ENCODE measurements at regions not wholly inside any gene's neighbourhood (a gene's known extent, or its start where the extent isn't known, plus 50 kb on each side); places are given as distances from the start of the nearest gene placed in this dataset.

DNA sequence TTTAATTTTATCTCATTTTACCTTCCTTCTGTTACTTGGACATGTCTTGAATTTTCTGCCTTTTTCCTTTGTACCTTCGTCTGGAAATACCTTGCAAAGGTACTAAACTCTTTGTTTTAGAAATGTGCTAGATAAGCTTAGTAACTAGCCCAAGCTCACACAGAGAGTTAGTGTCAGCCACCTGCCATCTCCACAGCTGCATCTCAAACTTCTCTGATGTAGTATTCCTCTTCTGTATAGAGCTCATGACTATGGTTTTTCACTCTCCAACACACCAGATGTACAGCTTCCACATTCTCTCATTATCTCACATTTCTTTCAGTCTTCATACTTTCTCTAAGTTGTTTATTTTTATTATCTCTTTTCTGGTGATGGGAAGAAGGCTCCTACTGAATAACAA is 516.6 kb upstream of the ROBO2 start:
- no peak for TF ChIP-seq RAD21 (IDR thresholded peaks at IDR 0.05; ENCODE audit: low read length)
- no peak for TF ChIP-seq GABPA (IDR thresholded peaks at IDR 0.05; ENCODE audit: low read depth)
- TF ChIP-seq POLR2AphosphoS5 (IDR thresholded peaks at IDR 0.05; ENCODE audit: low read depth, low read length), result no peak
- no peak for TF ChIP-seq SMC3 (IDR thresholded peaks at IDR 0.05; ENCODE audit: low read depth, low read length)
- TF ChIP-seq MXI1 (IDR thresholded peaks at IDR 0.05; ENCODE audit: low read depth, low read length), result no peak
- no peak for TF ChIP-seq TEAD4 (IDR thresholded peaks at IDR 0.05; ENCODE audit: borderline replicate concordance, insufficient read depth)
- TF ChIP-seq, protein P1, sequence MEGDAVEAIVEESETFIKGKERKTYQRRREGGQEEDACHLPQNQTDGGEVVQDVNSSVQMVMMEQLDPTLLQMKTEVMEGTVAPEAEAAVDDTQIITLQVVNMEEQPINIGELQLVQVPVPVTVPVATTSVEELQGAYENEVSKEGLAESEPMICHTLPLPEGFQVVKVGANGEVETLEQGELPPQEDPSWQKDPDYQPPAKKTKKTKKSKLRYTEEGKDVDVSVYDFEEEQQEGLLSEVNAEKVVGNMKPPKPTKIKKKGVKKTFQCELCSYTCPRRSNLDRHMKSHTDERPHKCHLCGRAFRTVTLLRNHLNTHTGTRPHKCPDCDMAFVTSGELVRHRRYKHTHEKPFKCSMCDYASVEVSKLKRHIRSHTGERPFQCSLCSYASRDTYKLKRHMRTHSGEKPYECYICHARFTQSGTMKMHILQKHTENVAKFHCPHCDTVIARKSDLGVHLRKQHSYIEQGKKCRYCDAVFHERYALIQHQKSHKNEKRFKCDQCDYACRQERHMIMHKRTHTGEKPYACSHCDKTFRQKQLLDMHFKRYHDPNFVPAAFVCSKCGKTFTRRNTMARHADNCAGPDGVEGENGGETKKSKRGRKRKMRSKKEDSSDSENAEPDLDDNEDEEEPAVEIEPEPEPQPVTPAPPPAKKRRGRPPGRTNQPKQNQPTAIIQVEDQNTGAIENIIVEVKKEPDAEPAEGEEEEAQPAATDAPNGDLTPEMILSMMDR (IDR thresholded peaks at IDR 0.05), result no peak
- no peak for TF ChIP-seq RXRA (IDR thresholded peaks at IDR 0.05; ENCODE audit: borderline replicate concordance, low read depth)
- no peak for TF ChIP-seq YY1 (IDR thresholded peaks at IDR 0.05; ENCODE audit: low read depth)
- no peak for TF ChIP-seq ELF1 (IDR thresholded peaks at IDR 0.05)
- TF ChIP-seq, protein P2, sequence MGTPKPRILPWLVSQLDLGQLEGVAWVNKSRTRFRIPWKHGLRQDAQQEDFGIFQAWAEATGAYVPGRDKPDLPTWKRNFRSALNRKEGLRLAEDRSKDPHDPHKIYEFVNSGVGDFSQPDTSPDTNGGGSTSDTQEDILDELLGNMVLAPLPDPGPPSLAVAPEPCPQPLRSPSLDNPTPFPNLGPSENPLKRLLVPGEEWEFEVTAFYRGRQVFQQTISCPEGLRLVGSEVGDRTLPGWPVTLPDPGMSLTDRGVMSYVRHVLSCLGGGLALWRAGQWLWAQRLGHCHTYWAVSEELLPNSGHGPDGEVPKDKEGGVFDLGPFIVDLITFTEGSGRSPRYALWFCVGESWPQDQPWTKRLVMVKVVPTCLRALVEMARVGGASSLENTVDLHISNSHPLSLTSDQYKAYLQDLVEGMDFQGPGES (IDR thresholded peaks at IDR 0.05; ENCODE audit: low read depth, low read length), result no peak
- no peak for TF ChIP-seq RCOR1 (IDR thresholded peaks at IDR 0.05; ENCODE audit: low read length)
- TF ChIP-seq EP300 (IDR thresholded peaks at IDR 0.05; ENCODE audit: borderline replicate concordance in 1 of 2, low read depth in 1 of 2, low read length in 1 of 2), result no peak
